ENCODE measurements at regions not wholly inside any gene's neighbourhood (a gene's known extent, or its start where the extent isn't known, plus 50 kb on each side); places are given as distances from the start of the nearest gene placed in this dataset.

- TF ChIP-seq CTCF (conservative IDR thresholded peaks at IDR 0.05 in 1 of 2, IDR thresholded peaks at IDR 0.05 in 1 of 2; ENCODE audit: extremely low read depth in 1 of 2, insufficient read depth in 1 of 2, low read depth in 1 of 2, low read length in 2 of 2) (no peak), EZH2 (IDR thresholded peaks at IDR 0.05; ENCODE audit: borderline replicate concordance, low read length) (no peak)
Observed at GRCh38 chr3:144875211-144875610, 903.6 kb downstream of the DIPK2A start.
